ENCODE measurements at regions not wholly inside any gene's neighbourhood (a gene's known extent, or its start where the extent isn't known, plus 50 kb on each side); places are given as distances from the start of the nearest gene placed in this dataset.
"Not testable (repeated sequence)": the region's sequence is repeated elsewhere in the genome, so short reads cannot be mapped to it uniquely, and the experiment has no call there.

GRCh38 chr2:185526161-185526560 is 212.4 kb upstream of the FSIP2 start:
- DNase-seq = no peak

- DNase-seq = no peak
Observed at GRCh38 chr2:185531721-185532120, 206.9 kb upstream of the FSIP2 start.

- no peak for DNase-seq
Observed at GRCh38 chr2:185537689-185538088, 200.9 kb upstream of the FSIP2 start.

GRCh38 chr2:185567196-185567595 is 171.4 kb upstream of the FSIP2 start:
- DNase-seq = no peak

GRCh38 chr2:185567940-185568339 is 170.7 kb upstream of the FSIP2 start:
- DNase-seq = no peak

- DNase-seq = no peak
Observed at GRCh38 chr2:185578322-185578721, 160.3 kb upstream of the FSIP2 start.

- no peak for DNase-seq
Observed at GRCh38 chr2:185583058-185583816, 155.4 kb upstream of the FSIP2 start.

- not testable (repeated sequence) for DNase-seq
Observed at GRCh38 chr2:185585165-185585564, 153.4 kb upstream of the FSIP2 start.

- DNase-seq = not testable (repeated sequence)
Observed at GRCh38 chr2:185591276-185591675, 147.3 kb upstream of the FSIP2 start.

GRCh38 chr2:185607945-185608344 is 130.7 kb upstream of the FSIP2 start:
- no peak for DNase-seq

GRCh38 chr2:185608799-185609198 is 129.8 kb upstream of the FSIP2 start:
- DNase-seq = no peak

GRCh38 chr2:185610301-185610700 is 128.3 kb upstream of the FSIP2 start:
- no peak for DNase-seq

GRCh38 chr2:185618625-185619024 is 120.0 kb upstream of the FSIP2 start:
- DNase-seq = no peak

GRCh38 chr2:185625604-185626003 is 113.0 kb upstream of the FSIP2 start:
- DNase-seq = no peak

GRCh38 chr2:185628985-185629384 is 109.6 kb upstream of the FSIP2 start:
- no peak for DNase-seq

GRCh38 chr2:185633621-185634020 is 105.0 kb upstream of the FSIP2 start:
- DNase-seq = no peak

- DNase-seq = no peak
Observed at GRCh38 chr2:185638771-185639170, 99.8 kb upstream of the FSIP2 start.

- DNase-seq = no peak
Observed at GRCh38 chr2:185640588-185640987, 98.0 kb upstream of the FSIP2 start.

GRCh38 chr2:185643434-185643833 is 95.2 kb upstream of the FSIP2 start:
- no peak for DNase-seq

- no peak for DNase-seq
Observed at GRCh38 chr2:185644828-185645227, 93.8 kb upstream of the FSIP2 start.

- no peak for DNase-seq
Observed at GRCh38 chr2:185645529-185645928, 93.1 kb upstream of the FSIP2 start.

GRCh38 chr2:185658750-185659149 is 79.9 kb upstream of the FSIP2 start:
- DNase-seq = no peak

- no peak for DNase-seq
Observed at GRCh38 chr2:185663811-185664210, 74.8 kb upstream of the FSIP2 start.

GRCh38 chr2:185664384-185664783 is 74.2 kb upstream of the FSIP2 start:
- no peak for DNase-seq

GRCh38 chr2:185665251-185665814 is 73.3 kb upstream of the FSIP2 start:
- DNase-seq = no peak
